Activated CD4-positive, alpha-beta memory T cell treated with anti-CD3 and anti-CD28 coated beads, Interleukin-2, amount 10 ng/mL, durations not matched to agents 7 days and 5 days (primary cell): ENCODE measurements at regions not wholly inside any gene's neighbourhood (a gene's known extent, or its start where the extent isn't known, plus 50 kb on each side); places are given as distances from the start of the nearest gene placed in this dataset.

Source experiments
- CTCF ChIA-PET: fragments of 350-600 bp; sonication (Branson Sonifier 250); formaldehyde crosslinking; loops from one replicate; lab custom pipeline; 2021; ENCODE audit warnings: antibody characterized with exemption, inconsistent platforms; lab: Charles Lee
- POLR2A ChIA-PET: fragments of 350-600 bp; sonication (Branson Sonifier 250); formaldehyde crosslinking; loops from one replicate; lab custom pipeline; 2021; ENCODE audit warnings: antibody characterized with exemption; lab: Charles Lee
- DNase-seq: peaks from one replicate; pipeline ENCODE4 v3.0.0-alpha.2; 2020
- H3K27ac Mint-ChIP-seq: one replicate; pipeline ENCODE4 v1.8.0; 2021; ENCODE audit warnings: mild to moderate bottlenecking, mixed read lengths
- H3K27me3 Mint-ChIP-seq: one replicate; pipeline ENCODE4 v1.8.0; 2021; ENCODE audit warnings: mixed read lengths
- H3K36me3 Mint-ChIP-seq: one replicate; pipeline ENCODE4 v1.8.0; 2021; ENCODE audit warnings: low read depth, mixed read lengths
- H3K4me1 Mint-ChIP-seq: one replicate; pipeline ENCODE4 v1.8.0; 2021; ENCODE audit warnings: mixed read lengths
- H3K4me3 Mint-ChIP-seq: one replicate; pipeline ENCODE4 v1.8.0; 2021; ENCODE audit warnings: mild to moderate bottlenecking, mixed read lengths
- H3K9me3 Mint-ChIP-seq: one replicate; pipeline ENCODE4 v1.8.0; 2021; ENCODE audit warnings: mixed read lengths

DNA sequence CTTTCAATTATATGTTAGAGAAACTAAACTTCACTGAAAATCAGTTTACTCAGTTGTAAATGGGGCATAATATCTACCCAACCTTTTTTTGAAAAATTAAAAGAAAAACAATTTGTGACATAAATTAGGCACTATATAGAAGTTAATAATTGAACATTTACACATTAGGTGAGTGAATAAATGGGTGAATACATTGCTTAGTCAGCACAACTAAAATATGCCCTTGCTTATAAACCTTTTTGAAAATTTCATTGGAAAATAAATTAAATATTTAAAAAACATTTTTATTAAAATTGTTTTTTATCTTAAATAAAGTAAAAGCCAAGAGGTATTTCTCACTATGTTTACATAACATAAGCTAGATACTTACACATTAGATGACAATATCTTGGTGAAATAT, 994.5 kb upstream of the TENM4 start:
- Mint-ChIP-seq H3K4me3 (no peak overlapping the region), H3K36me3 (no peaks in the 10 kb centered on the region), H3K27me3 (no peaks in the 10 kb centered on the region), H3K9me3 (peaks cover 25% of the 10 kb centered on the region), H3K4me1 (no peaks in the 10 kb centered on the region), H3K27ac (no peak overlapping the region)
- ChIA-PET CTCF (no interaction called here), POLR2A (no interaction called here)
- no peak for DNase-seq

DNA sequence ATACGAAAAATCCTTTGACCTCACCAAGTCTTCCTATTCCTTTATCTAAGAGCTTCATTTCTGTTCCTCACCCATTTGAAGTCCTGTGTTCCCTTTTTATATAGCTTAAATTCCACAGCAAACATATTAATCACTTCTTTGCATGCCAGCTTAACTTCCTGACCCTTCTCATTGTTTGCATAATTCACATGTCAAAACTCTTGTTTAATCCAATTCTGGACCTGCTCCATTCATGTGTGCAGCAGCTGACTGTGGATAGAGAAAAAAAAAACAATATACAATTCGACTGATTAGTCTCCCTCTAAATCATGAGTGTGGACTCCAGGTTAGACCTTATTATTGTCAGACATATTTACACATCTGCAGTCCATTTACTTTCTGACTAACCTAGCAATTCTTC, 991.2 kb upstream of the TENM4 start:
- H3K4me1 Mint-ChIP-seq = no peaks in the 10 kb centered on the region
- CTCF ChIA-PET = no interaction called here
- no peaks in the 10 kb centered on the region for H3K27me3 Mint-ChIP-seq
- no peak overlapping the region for H3K4me3 Mint-ChIP-seq
- no peak overlapping the region for H3K27ac Mint-ChIP-seq
- DNase-seq = no peak
- H3K36me3 Mint-ChIP-seq = no peaks in the 10 kb centered on the region
- peaks cover 27% of the 10 kb centered on the region for H3K9me3 Mint-ChIP-seq
- POLR2A ChIA-PET = no interaction called here

DNA sequence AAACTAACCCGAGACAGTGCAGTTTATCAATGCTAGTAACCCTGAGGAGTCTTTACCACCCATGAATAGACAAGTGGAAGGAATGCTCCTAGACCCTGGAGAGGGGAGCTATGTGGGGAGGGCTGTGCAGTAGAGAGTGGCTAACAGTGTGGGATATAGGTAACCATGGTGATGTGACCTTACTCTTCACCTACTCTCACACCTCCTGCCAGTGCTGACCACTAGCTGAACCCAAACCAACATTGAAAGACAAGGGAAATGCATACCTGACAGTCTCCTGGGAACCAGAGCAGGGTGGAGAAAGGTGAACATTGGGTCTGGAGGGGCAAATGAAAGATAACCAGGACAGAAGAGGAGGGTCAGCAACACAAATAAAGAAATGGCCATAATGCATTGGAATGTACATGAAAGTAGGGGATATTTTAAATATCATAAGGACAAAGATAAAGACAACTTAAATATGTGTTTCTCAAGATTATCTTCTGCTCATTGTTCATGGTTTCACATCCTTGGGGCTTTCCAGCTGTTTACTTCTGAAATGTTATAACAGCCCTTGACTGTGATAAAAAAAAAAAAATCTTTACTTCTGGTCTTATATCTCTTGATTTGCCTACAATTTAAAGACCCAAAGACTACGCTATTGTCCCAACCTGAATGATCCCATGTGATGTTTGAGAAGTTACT, 983.3 kb upstream of the TENM4 start:
- Mint-ChIP-seq H3K4me3 (no peak overlapping the region), H3K4me1 (no peaks in the 10 kb centered on the region), H3K36me3 (no peaks in the 10 kb centered on the region), H3K27ac (no peak overlapping the region), H3K27me3 (no peaks in the 10 kb centered on the region), H3K9me3 (peaks cover 7% of the 10 kb centered on the region)
- ChIA-PET CTCF (no interaction called here), POLR2A (no interaction called here)
- no peak for DNase-seq

DNA sequence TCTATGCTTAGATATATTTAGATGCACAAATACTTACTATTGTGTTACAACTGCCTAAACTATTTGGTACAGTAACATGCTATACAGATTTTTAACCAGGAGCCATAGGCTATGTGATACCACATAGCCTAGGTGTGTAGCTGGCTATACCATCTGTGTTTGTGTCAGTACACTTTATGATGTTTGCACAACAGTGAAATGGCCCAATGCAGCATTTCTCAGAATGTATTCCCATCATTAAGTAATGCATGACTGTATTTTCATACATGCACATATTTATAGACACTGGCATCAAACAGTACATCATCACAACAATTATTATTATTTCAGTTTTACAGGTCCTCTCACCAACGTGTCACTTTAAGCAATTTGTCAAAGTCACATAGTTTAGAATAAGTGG, 979.5 kb upstream of the TENM4 start:
- H3K9me3 Mint-ChIP-seq = peaks cover 8% of the 10 kb centered on the region
- POLR2A ChIA-PET = no interaction called here
- no peaks in the 10 kb centered on the region for H3K4me1 Mint-ChIP-seq
- CTCF ChIA-PET = no interaction called here
- H3K27ac Mint-ChIP-seq = no peak overlapping the region
- H3K27me3 Mint-ChIP-seq = no peaks in the 10 kb centered on the region
- H3K36me3 Mint-ChIP-seq = no peaks in the 10 kb centered on the region
- no peak for DNase-seq
- no peak overlapping the region for H3K4me3 Mint-ChIP-seq

DNA sequence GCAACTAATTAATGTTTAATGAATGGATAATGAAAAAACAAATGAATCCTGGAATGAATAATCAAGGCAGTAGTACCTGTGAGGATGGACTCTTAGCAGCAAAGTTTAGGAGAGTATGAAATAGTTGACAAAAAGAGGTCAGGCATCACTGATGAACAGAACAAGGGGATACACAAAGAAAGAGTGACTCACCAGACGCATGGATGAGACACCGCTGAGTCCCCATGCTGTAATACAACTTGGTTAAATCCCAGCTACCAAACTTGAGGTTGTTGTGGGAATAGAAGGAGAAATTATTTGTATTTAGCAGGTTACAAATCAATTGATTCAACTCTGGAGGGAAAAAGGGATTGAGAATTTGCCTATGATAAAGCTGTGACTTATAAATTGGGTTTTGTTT, 976.9 kb upstream of the TENM4 start:
- ChIA-PET CTCF (no interaction called here), POLR2A (no interaction called here)
- no peak for DNase-seq
- H3K27ac Mint-ChIP-seq = no peak overlapping the region
- H3K4me1 Mint-ChIP-seq = no peaks in the 10 kb centered on the region
- peaks cover 7% of the 10 kb centered on the region for H3K9me3 Mint-ChIP-seq
- no peak overlapping the region for H3K4me3 Mint-ChIP-seq
- H3K27me3 Mint-ChIP-seq = no peaks in the 10 kb centered on the region
- no peaks in the 10 kb centered on the region for H3K36me3 Mint-ChIP-seq

DNA sequence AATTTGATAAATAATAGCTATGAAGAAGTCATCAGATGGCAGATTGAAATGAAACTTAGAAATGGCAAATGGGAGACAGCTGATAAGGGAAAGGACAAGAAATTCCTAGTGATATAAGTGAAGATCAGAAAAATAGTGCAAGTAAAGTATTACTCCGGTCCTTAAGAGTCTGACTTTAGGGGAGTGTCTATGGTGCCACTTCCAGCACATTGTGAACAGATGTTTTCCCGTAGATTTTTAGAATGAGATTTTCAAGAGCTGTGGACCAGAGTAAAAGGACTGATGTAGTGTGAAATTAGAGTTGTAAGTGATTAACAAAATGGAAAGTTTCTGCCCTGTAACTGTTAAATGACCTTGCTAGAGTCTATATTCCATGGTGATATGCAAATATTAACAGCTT, 974.8 kb upstream of the TENM4 start:
- CTCF ChIA-PET = no interaction called here
- no peak overlapping the region for H3K27ac Mint-ChIP-seq
- no peak overlapping the region for H3K4me3 Mint-ChIP-seq
- POLR2A ChIA-PET = no interaction called here
- H3K4me1 Mint-ChIP-seq = no peaks in the 10 kb centered on the region
- no peak for DNase-seq
- H3K27me3 Mint-ChIP-seq = no peaks in the 10 kb centered on the region
- H3K36me3 Mint-ChIP-seq = no peaks in the 10 kb centered on the region
- peaks cover 16% of the 10 kb centered on the region for H3K9me3 Mint-ChIP-seq

DNA sequence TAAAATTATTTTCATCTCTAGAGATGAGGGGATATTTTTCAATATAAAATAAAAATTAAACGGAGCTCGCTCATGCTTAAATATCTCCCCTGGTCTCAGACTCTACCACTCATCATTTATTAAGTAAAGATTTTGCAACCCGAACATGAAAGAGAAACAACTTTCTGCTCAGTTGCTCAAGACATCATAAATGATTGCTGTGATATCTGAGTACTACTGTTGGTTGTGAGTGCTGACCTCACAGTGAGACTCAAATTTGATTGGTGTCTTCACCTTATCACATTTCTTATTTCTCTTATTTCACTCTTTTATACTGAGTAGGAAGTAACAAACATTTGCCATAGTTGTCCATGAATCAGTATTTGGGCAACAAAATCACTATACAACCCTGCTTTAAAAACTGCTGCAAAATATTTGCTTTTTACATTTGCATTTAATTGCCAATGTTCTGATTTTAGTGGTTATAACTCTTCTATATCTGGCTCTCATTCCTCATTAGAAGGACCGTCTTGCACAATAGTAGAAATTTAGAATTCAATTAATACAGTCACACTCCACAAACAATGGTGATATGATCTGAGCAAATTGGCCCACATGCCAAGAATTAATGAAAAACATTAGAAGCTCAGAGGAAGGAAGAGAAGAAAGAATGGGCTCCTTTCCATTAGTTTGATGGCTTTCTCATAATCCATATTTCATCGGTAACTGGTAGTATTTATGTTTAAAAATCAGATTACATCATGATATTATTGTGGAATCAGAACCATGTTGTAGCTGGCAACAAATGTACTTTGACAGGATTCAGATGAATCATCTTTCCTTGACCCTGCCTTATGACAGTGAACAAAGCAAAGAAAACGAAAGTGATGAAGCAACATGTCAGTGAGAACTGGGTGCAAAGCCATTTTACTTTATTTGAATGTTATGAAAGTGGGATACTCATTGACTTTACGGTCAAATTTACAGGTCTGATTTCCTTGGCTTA, 973.6 kb upstream of the TENM4 start:
- no peak overlapping the region for H3K27ac Mint-ChIP-seq
- ChIA-PET POLR2A (no interaction called here), CTCF (no interaction called here)
- no peak overlapping the region for H3K4me3 Mint-ChIP-seq
- no peaks in the 10 kb centered on the region for H3K27me3 Mint-ChIP-seq
- H3K36me3 Mint-ChIP-seq = no peaks in the 10 kb centered on the region
- DNase-seq = no peak
- no peaks in the 10 kb centered on the region for H3K4me1 Mint-ChIP-seq
- H3K9me3 Mint-ChIP-seq = peaks cover 17% of the 10 kb centered on the region

DNA sequence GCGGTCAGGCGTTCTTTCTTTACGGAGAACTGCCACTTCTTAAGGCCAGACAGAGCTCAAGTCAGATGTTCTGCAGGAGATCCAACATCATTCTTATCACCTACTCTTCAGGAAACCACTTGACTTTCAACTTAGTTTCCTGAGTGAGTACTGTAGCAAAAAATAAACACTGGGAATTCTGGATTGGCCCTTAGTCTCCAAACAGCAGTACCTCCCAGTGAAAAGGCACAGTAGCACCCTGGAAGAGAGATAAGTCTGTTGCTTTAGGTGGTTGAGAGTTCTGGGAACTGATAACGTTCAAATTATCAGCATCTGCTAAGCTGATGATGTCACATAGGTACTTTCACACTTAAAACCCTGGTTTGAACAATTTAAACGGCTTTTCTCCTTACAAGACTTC, 971.8 kb upstream of the TENM4 start:
- H3K9me3 Mint-ChIP-seq = peaks cover 19% of the 10 kb centered on the region
- H3K4me3 Mint-ChIP-seq = no peak overlapping the region
- no peaks in the 10 kb centered on the region for H3K4me1 Mint-ChIP-seq
- ChIA-PET CTCF (no interaction called here), POLR2A (no interaction called here)
- DNase-seq = no peak
- H3K36me3 Mint-ChIP-seq = no peaks in the 10 kb centered on the region
- H3K27ac Mint-ChIP-seq = no peak overlapping the region
- H3K27me3 Mint-ChIP-seq = no peaks in the 10 kb centered on the region

DNA sequence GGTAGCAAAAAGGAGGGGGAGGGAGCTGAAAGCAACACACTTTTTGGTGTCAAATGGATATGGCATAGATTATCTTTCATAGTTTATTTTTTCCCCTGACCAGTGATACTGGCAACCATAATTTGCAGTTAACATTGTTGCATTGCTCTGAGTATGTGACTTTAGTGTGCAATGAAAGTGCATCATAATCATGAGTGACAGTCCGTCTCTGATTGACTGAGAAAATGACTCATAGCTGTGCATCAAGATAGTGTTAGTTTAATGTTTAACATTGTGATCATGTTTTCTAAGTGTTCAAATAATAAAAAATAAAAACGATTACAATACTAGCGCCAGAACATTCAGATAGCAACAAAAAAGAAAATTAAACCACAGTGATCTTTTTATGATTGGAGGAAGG, 952.4 kb upstream of the TENM4 start:
- no peaks in the 10 kb centered on the region for H3K4me1 Mint-ChIP-seq
- no peak overlapping the region for H3K27ac Mint-ChIP-seq
- H3K9me3 Mint-ChIP-seq = peaks cover 2% of the 10 kb centered on the region
- ChIA-PET CTCF (no interaction called here), POLR2A (no interaction called here)
- no peaks in the 10 kb centered on the region for H3K36me3 Mint-ChIP-seq
- no peak overlapping the region for H3K4me3 Mint-ChIP-seq
- DNase-seq = no peak
- no peaks in the 10 kb centered on the region for H3K27me3 Mint-ChIP-seq

DNA sequence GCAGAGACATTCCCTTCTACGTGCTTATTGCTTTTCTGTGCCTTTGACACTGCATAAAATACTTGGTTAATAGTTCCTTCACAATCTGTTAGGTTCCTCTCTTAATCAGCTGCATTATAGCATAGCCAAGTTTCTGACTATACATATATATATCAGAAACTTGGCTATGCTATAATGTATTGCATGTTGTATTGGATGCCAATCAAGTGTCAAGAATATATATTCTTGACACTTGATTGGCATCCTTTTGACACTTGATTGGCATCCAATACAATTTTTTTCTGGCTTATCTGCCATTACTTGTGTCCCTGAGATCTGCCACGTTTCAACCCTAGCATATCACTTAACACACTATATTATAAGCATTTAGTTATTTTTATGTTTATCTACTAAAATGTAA, 949.7 kb upstream of the TENM4 start:
- H3K27ac Mint-ChIP-seq = no peak overlapping the region
- H3K4me3 Mint-ChIP-seq = no peak overlapping the region
- POLR2A ChIA-PET = no interaction called here
- H3K4me1 Mint-ChIP-seq = no peaks in the 10 kb centered on the region
- H3K9me3 Mint-ChIP-seq = peaks cover 8% of the 10 kb centered on the region
- no peak for DNase-seq
- no peaks in the 10 kb centered on the region for H3K36me3 Mint-ChIP-seq
- CTCF ChIA-PET = no interaction called here
- H3K27me3 Mint-ChIP-seq = no peaks in the 10 kb centered on the region

DNA sequence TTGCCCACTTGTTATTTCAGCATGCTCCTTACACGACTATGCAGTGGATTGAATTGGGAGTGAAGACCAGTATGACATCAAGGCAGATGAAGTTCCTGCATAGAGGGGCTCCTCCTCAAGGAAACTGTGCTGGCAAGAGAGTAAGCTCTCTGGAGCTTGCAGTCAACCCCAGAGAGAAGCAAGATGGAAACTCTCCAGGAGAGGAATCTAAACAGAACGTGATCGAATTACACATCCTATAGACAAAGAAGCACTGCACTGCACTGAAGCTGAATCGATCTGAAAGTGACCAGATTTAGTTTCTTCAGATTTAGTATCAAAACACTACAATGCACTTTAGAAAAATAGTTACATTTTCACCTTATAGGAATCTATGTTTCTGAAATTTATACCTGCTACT, 947.7 kb upstream of the TENM4 start:
- H3K9me3 Mint-ChIP-seq = peaks cover 9% of the 10 kb centered on the region
- H3K36me3 Mint-ChIP-seq = no peaks in the 10 kb centered on the region

DNA sequence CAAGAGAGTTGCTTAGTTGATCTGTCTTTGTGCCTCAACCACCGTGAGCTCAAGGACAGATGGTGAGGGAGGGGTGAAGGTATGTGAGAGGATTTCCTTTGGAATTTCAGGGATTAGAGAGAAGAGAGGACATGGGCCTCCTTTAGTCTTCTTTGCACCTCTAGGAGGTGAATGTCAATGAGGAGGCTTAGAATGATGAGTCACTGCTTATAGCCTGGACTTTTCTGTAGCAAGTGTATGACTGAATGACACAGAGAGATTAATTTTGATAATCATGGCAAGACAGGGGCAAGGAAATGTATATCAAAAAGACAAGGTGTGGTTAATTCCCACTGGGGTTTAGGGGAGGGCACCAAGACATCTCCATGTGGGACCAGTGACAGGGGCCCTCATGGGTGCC, 947.3 kb upstream of the TENM4 start:
- Mint-ChIP-seq H3K27me3 (no peaks in the 10 kb centered on the region), H3K9me3 (peaks cover 7% of the 10 kb centered on the region), H3K36me3 (no peaks in the 10 kb centered on the region), H3K4me1 (no peaks in the 10 kb centered on the region), H3K27ac (no peak overlapping the region), H3K4me3 (no peak overlapping the region)
- ChIA-PET CTCF (no interaction called here), POLR2A (no interaction called here)
- DNase-seq = no peak

More for the DNA sequence above, 947.7 kb upstream of the TENM4 start:
- no peak for DNase-seq
- no peak overlapping the region for H3K4me3 Mint-ChIP-seq
- no peak overlapping the region for H3K27ac Mint-ChIP-seq
- no peaks in the 10 kb centered on the region for H3K4me1 Mint-ChIP-seq
- H3K27me3 Mint-ChIP-seq = no peaks in the 10 kb centered on the region
- ChIA-PET CTCF (no interaction called here), POLR2A (no interaction called here)

DNA sequence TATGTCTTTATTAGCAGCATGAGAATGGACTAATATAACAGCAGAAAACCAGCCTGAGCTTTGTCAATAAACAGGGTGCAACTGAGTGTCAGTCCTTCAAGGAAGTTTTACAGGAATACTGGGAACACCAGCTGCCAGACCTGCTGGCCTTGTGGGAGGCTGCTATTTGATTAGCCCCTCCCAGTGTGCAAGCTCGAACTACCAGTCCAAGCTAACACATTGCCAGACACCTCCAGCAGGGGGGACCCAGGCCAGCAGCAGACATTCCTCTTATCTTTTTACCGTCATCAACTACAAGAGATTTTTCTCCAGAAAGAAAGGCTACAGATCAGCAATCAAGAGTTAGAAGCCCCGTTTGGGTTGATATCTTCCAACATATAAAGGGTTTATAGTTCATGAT, 942.8 kb upstream of the TENM4 start:
- ChIA-PET POLR2A (no interaction called here), CTCF (no interaction called here)
- Mint-ChIP-seq H3K4me1 (no peaks in the 10 kb centered on the region), H3K36me3 (no peaks in the 10 kb centered on the region), H3K4me3 (no peak overlapping the region), H3K9me3 (peaks cover 9% of the 10 kb centered on the region), H3K27ac (no peak overlapping the region), H3K27me3 (no peaks in the 10 kb centered on the region)
- DNase-seq = no peak
